DND-41 (cell line): ENCODE measurements at regions not wholly inside any gene's neighbourhood (a gene's known extent, or its start where the extent isn't known, plus 50 kb on each side); places are given as distances from the start of the nearest gene placed in this dataset.

Experiments used
- CTCF ChIP-seq: IDR thresholded peaks from 2 replicates; pipeline ENCODE4 v1.5.1; 2012; ENCODE audit warnings: borderline replicate concordance, low read length, moderate library complexity, mild to moderate bottlenecking; ENCODE audit not compliant: poor library complexity, severe bottlenecking; ENCODE audit errors: extremely low read depth
- EZH2 ChIP-seq: IDR thresholded peaks from 3 replicates; pipeline ENCODE4 v1.6.1; 2012; ENCODE audit warnings: borderline replicate concordance, low read depth, mild to moderate bottlenecking, moderate library complexity, low read length, inconsistent platforms; ENCODE audit not compliant: severe bottlenecking

GRCh38 chr2:123195957-123196356 lies 829.1 kb upstream of the CNTNAP5 start:
- TF ChIP-seq CTCF (no peak), EZH2 (no peak)
